Endothelial cell of umbilical vein (primary cell): ENCODE measurements at regions not wholly inside any gene's neighbourhood (a gene's known extent, or its start where the extent isn't known, plus 50 kb on each side); places are given as distances from the start of the nearest gene placed in this dataset.

Source experiments
- BruUV-seq: library from RNA; stranded (reverse); fragments of 400-500 nt; replicated peaks from 2 replicates; lab custom pipeline; 2021; lab: Mats Ljungman, UMichigan
- CTCF ChIA-PET: fragments of 300-600, 350-600 bp; sonication (Branson Sonifier 250); formaldehyde crosslinking; loops from one replicate; lab custom pipeline; 2021; ENCODE audit warnings: antibody characterized with exemption, inconsistent platforms; lab: Charles Lee
- POLR2A ChIA-PET: fragments of 300-600, 350-600 bp; sonication (Branson Sonifier 250); formaldehyde crosslinking; loops from one replicate; lab custom pipeline; 2021; ENCODE audit warnings: antibody characterized with exemption, inconsistent platforms; lab: Charles Lee
- DNase-seq: peaks from one replicate; pipeline ENCODE4 v3.0.0-alpha.2; 2011; ENCODE audit warnings: low read depth, low spot score
- FAIRE-seq: peaks from 2 replicates; lab custom pipeline; 2011; peaks lifted over from hg19 to GRCh38; lab: Jason Lieb, UNC
- H2AFZ ChIP-seq: 2 replicates; pipeline ENCODE4 v1.6.0; 2012; ENCODE audit warnings: low read depth, low read length, control low read depth, inconsistent platforms
- H3K27ac ChIP-seq: 2 replicates; pipeline ENCODE4 v1.5.1; 2011; ENCODE audit warnings: low read depth, mild to moderate bottlenecking, control low read depth, low read length, moderate library complexity; ENCODE audit not compliant: insufficient read depth
- H3K27me3 ChIP-seq, 2 experiments: 2 replicates each; pipeline versions ENCODE4 v1.6.0 to v1.6.1; 2011; ENCODE audit warnings: low read length in 2 of 2, mixed read lengths in 1 of 2; ENCODE audit not compliant: control insufficient read depth in 2 of 2, insufficient read depth in 2 of 2
- H3K36me3 ChIP-seq, 2 experiments: 2 replicates in 1 of 2; 3 replicates in 1 of 2; pipeline ENCODE4 v1.5.1; 2011; ENCODE audit warnings: low read length in 2 of 2, mild to moderate bottlenecking in 1 of 2, moderate library complexity in 1 of 2; ENCODE audit not compliant: control insufficient read depth in 2 of 2, insufficient read depth in 2 of 2; ENCODE audit errors: extremely low read depth in 1 of 2
- H3K4me1 ChIP-seq: 3 replicates; pipeline ENCODE4 v1.5.1; 2011; ENCODE audit warnings: mild to moderate bottlenecking, low read length; ENCODE audit not compliant: control insufficient read depth, insufficient read depth; ENCODE audit errors: extremely low read depth
- H3K4me2 ChIP-seq: 2 replicates; pipeline ENCODE4 v1.6.1; 2011; ENCODE audit warnings: low read length, control low read depth, mixed read lengths; ENCODE audit not compliant: insufficient read depth
- H3K4me3 ChIP-seq, 3 experiments: fragments of 200-600 bp in 1 of 3; sonication (generic), shearing (Covaris generic) in 1 of 3; replicated peaks in 1 of 3; 2 replicates each; pipeline ENCODE4 v1.5.1; 2011 to 2016; ENCODE audit warnings: control low read depth in 3 of 3, low read length in 3 of 3, mild to moderate bottlenecking in 2 of 3, inconsistent platforms in 1 of 3, low read depth in 1 of 3, moderate library complexity in 1 of 3; ENCODE audit not compliant: insufficient read depth in 1 of 3
- H3K79me2 ChIP-seq: 2 replicates; pipeline ENCODE4 v1.6.0; 2012; ENCODE audit warnings: low read length, inconsistent platforms; ENCODE audit not compliant: control insufficient read depth, insufficient read depth
- H3K9ac ChIP-seq: replicated peaks from 2 replicates; pipeline ENCODE3; 2011; ENCODE audit warnings: low read length, control low read depth; ENCODE audit not compliant: insufficient read depth; ENCODE audit errors: extremely low read depth
- H3K9me1 ChIP-seq: replicated peaks from 3 replicates; pipeline ENCODE4 v1.6.0; 2011; ENCODE audit warnings: mild to moderate bottlenecking, low read length; ENCODE audit not compliant: control insufficient read depth, insufficient read depth; ENCODE audit errors: extremely low read depth
- H3K9me3 ChIP-seq: replicated peaks from 2 replicates; pipeline ENCODE4 v1.5.1; 2012; ENCODE audit warnings: low read length, inconsistent platforms; ENCODE audit not compliant: control insufficient read depth, insufficient read depth
- H4K20me1 ChIP-seq: replicated peaks from 2 replicates; pipeline ENCODE3; 2011; ENCODE audit warnings: mild to moderate bottlenecking, low read length; ENCODE audit not compliant: control insufficient read depth, insufficient read depth; ENCODE audit errors: extremely low read depth
- CTCF ChIP-seq, 2 donors: IDR thresholded peaks; 1 replicate in 1 of 2; 2 replicates in 1 of 2; pipeline ENCODE4 v1.5.1; 2011; ENCODE audit warnings: low read length in 2 of 2, mild to moderate bottlenecking in 2 of 2, moderate library complexity in 2 of 2, control low read depth in 1 of 2, inconsistent platforms in 1 of 2, low read depth in 1 of 2; ENCODE audit not compliant: insufficient read depth in 1 of 2; ENCODE audit errors: extremely low read depth in 1 of 2
- EZH2 ChIP-seq: IDR thresholded peaks from 2 replicates; pipeline ENCODE4 v1.6.1; 2012; ENCODE audit warnings: borderline replicate concordance, low read depth, mild to moderate bottlenecking, moderate library complexity, low read length, inconsistent platforms; ENCODE audit not compliant: severe bottlenecking
- FOS ChIP-seq: IDR thresholded peaks from 2 replicates; pipeline ENCODE4 v1.6.1; 2011; ENCODE audit warnings: mild to moderate bottlenecking, low read length, moderate library complexity, borderline replicate concordance; ENCODE audit not compliant: insufficient read depth
- GATA2 ChIP-seq: IDR thresholded peaks from 2 replicates; pipeline ENCODE4 v1.7.0; 2011; ENCODE audit warnings: low read depth, mild to moderate bottlenecking, moderate library complexity, mixed read lengths, low read length; ENCODE audit not compliant: insufficient read length, insufficient read depth
- JUN ChIP-seq: IDR thresholded peaks from 2 replicates; pipeline ENCODE4 v1.6.1; 2011; ENCODE audit warnings: borderline replicate concordance, low read depth; ENCODE audit not compliant: insufficient read length, insufficient read depth
- MAX ChIP-seq: IDR thresholded peaks from 2 replicates; pipeline ENCODE4 v1.6.1; 2011; ENCODE audit not compliant: insufficient read depth, insufficient read length
- MYC ChIP-seq: IDR thresholded peaks from one replicate; pipeline ENCODE4 v1.6.1; 2011; ENCODE audit warnings: mild to moderate bottlenecking, low read depth, low read length
- POLR2A ChIP-seq: IDR thresholded peaks from 2 replicates; pipeline ENCODE4 v1.6.1; 2012; ENCODE audit warnings: low read depth, mild to moderate bottlenecking, control low read depth, low read length
- POLR2AphosphoS5 ChIP-seq: IDR thresholded peaks from 2 replicates; pipeline ENCODE4 v1.6.1; 2012; ENCODE audit warnings: low read depth, mild to moderate bottlenecking, control low read depth, low read length, moderate library complexity; ENCODE audit not compliant: insufficient read depth
- dilution Hi-C: fragments of 300-500 bp; cut with MboI; formaldehyde crosslinking; loops from one replicate; pipeline ENCODE4 v1.15.0; 2019; ENCODE audit warnings: low sequenced_read_pairs; ENCODE audit not compliant: extremely low pct_ligation_motif_present
- intact Hi-C: fragments of 100-400 bp; cut with micrococcal nuclease; formaldehyde crosslinking; loops from one replicate; pipeline ENCODE4 v1.10.0; 2022

GRCh38 chr20:48247961-48248360 is 462.7 kb upstream of the SULF2 start:
- H3K27me3 ChIP-seq = peaks cover 3 to 5% of the 10 kb centered on the region in 2 experiments
- H3K4me3 ChIP-seq = no peak overlapping the region
- no peak overlapping the region for H2AFZ ChIP-seq
- H3K9ac ChIP-seq = no peak overlapping the region
- BruUV-seq = no TSS peak
- DNase-seq = no peak
- TF ChIP-seq MYC (no peak), CTCF (IDR thresholded peaks at IDR 0.05; ENCODE audit: extremely low read depth in 1 of 2, insufficient read depth in 1 of 2, low read depth in 1 of 2, low read length in 2 of 2) (no peak), POLR2AphosphoS5 (no peak), JUN (no peak), FOS (no peak), MAX (no peak), EZH2 (no peak), POLR2A (no peak), GATA2 (no peak)
- POLR2A ChIA-PET = no interaction called here
- no peaks in the 10 kb centered on the region for H3K4me1 ChIP-seq
- H3K9me3 ChIP-seq = no peaks in the 10 kb centered on the region
- dilution Hi-C loops (no loop called here), intact Hi-C loops (no loop called here)
- CTCF ChIA-PET = no interaction called here
- no peak overlapping the region for H3K27ac ChIP-seq
- no peak for FAIRE-seq
- no peaks in the 10 kb centered on the region for H4K20me1 ChIP-seq
- H3K36me3 ChIP-seq = no peaks in the 10 kb centered on the region
- no peaks in the 10 kb centered on the region for H3K79me2 ChIP-seq
- no peaks in the 10 kb centered on the region for H3K9me1 ChIP-seq
- no peak overlapping the region for H3K4me2 ChIP-seq
